ENCODE measurements at regions not wholly inside any gene's neighbourhood (a gene's known extent, or its start where the extent isn't known, plus 50 kb on each side); places are given as distances from the start of the nearest gene placed in this dataset.

- Histone ChIP-seq H3K27ac (ENCODE audit: low read length) (no peak overlapping the region), H3K4me2 (ENCODE audit: low read length) (no peak overlapping the region), H3K9me3 (ENCODE audit: low read length) (no peaks in the 10 kb centered on the region), H3K36me3 (ENCODE audit: low read depth, low read length) (no peaks in the 10 kb centered on the region), H2AFZ (ENCODE audit: low read length) (no peak overlapping the region), H3K27me3 (ENCODE audit: low read length) (no peaks in the 10 kb centered on the region), H3K4me3 (ENCODE audit: low read length) (no peak overlapping the region), H3K9ac (ENCODE audit: low read length) (no peak overlapping the region), H3K9me2 (replicated peaks; ENCODE audit: low read length) (no peaks in the 10 kb centered on the region), H3K79me2 (ENCODE audit: low read length) (no peaks in the 10 kb centered on the region), H3K4me1 (ENCODE audit: insufficient read depth, low read length) (no peaks in the 10 kb centered on the region), H4K20me1 (ENCODE audit: low read length) (no peaks in the 10 kb centered on the region), H3F3A (ENCODE audit: low read length, unreplicated experiment) (no peaks in the 10 kb centered on the region)
- ATAC-seq, result no peak
- POLR2A ChIA-PET (ENCODE audit: unreplicated experiment), result no interaction called here
- BruUV-seq (replicated peaks), result no TSS peak
- intact Hi-C loops (cut with micrococcal nuclease), result no loop called here
- CTCF ChIA-PET, result no interaction called here
- no peak for TF ChIP-seq EZH2phosphoT487 (IDR thresholded peaks at IDR 0.05; ENCODE audit: borderline replicate concordance, low read length)
- no peak for TF ChIP-seq CTCF (conservative IDR thresholded peaks at IDR 0.05; ENCODE audit: low read depth, low read length)
- no peak for TF ChIP-seq EZH2 (IDR thresholded peaks at IDR 0.05; ENCODE audit: low read length, unreplicated experiment)
- DNase-seq, result no peak
Measured at GRCh38 chr2:198710562-198710961, 747.2 kb downstream of the SATB2 start.

GRCh38 chr2:198706476-198707082 is 751.2 kb downstream of the SATB2 start:
- ATAC-seq (no peak), DNase-seq (no peak)
- TF ChIP-seq CTCF (conservative IDR thresholded peaks at IDR 0.05; ENCODE audit: low read depth, low read length) (no peak), EZH2phosphoT487 (IDR thresholded peaks at IDR 0.05; ENCODE audit: borderline replicate concordance, low read length) (no peak), EZH2 (IDR thresholded peaks at IDR 0.05; ENCODE audit: low read length, unreplicated experiment) (no peak)
- Histone ChIP-seq H3K4me2 (ENCODE audit: low read length) (no peak overlapping the region), H4K20me1 (ENCODE audit: low read length) (no peaks in the 10 kb centered on the region), H3K79me2 (ENCODE audit: low read length) (no peaks in the 10 kb centered on the region), H2AFZ (ENCODE audit: low read length) (no peak overlapping the region), H3K36me3 (ENCODE audit: low read depth, low read length) (no peaks in the 10 kb centered on the region), H3K27me3 (ENCODE audit: low read length) (no peaks in the 10 kb centered on the region), H3K27ac (ENCODE audit: low read length) (no peak overlapping the region), H3F3A (ENCODE audit: low read length, unreplicated experiment) (no peaks in the 10 kb centered on the region), H3K9me3 (ENCODE audit: low read length) (no peaks in the 10 kb centered on the region), H3K9me2 (replicated peaks; ENCODE audit: low read length) (no peaks in the 10 kb centered on the region), H3K9ac (ENCODE audit: low read length) (no peak overlapping the region), H3K4me3 (ENCODE audit: low read length) (no peak overlapping the region), H3K4me1 (ENCODE audit: insufficient read depth, low read length) (no peaks in the 10 kb centered on the region)
- intact Hi-C loops (cut with micrococcal nuclease), result no loop called here
- ChIA-PET CTCF (no interaction called here), POLR2A (ENCODE audit: unreplicated experiment) (no interaction called here)
- BruUV-seq (replicated peaks), result no TSS peak

- H3K79me2 ChIP-seq (ENCODE audit: low read length), result no peaks in the 10 kb centered on the region
- ATAC-seq (no peak), DNase-seq (no peak)
- H3K27me3 ChIP-seq (ENCODE audit: low read length), result no peaks in the 10 kb centered on the region
- H3K4me3 ChIP-seq (ENCODE audit: low read length), result no peak overlapping the region
- BruUV-seq (replicated peaks), result no TSS peak
- no peak overlapping the region for H3K9ac ChIP-seq (ENCODE audit: low read length)
- POLR2A ChIA-PET (ENCODE audit: unreplicated experiment), result no interaction called here
- no peaks in the 10 kb centered on the region for H3K36me3 ChIP-seq (ENCODE audit: low read depth, low read length)
- no peaks in the 10 kb centered on the region for H3K9me3 ChIP-seq (ENCODE audit: low read length)
- H3K9me2 ChIP-seq (replicated peaks; ENCODE audit: low read length), result no peaks in the 10 kb centered on the region
- intact Hi-C loops (cut with micrococcal nuclease), result no loop called here
- no peak overlapping the region for H3K4me2 ChIP-seq (ENCODE audit: low read length)
- H3K4me1 ChIP-seq (ENCODE audit: insufficient read depth, low read length), result no peaks in the 10 kb centered on the region
- CTCF ChIA-PET, result no interaction called here
- TF ChIP-seq CTCF (conservative IDR thresholded peaks at IDR 0.05; ENCODE audit: low read depth, low read length) (no peak), EZH2phosphoT487 (IDR thresholded peaks at IDR 0.05; ENCODE audit: borderline replicate concordance, low read length) (no peak), EZH2 (IDR thresholded peaks at IDR 0.05; ENCODE audit: low read length, unreplicated experiment) (no peak)
- H2AFZ ChIP-seq (ENCODE audit: low read length), result no peak overlapping the region
- no peaks in the 10 kb centered on the region for H4K20me1 ChIP-seq (ENCODE audit: low read length)
- H3K27ac ChIP-seq (ENCODE audit: low read length), result no peak overlapping the region
- no peaks in the 10 kb centered on the region for H3F3A ChIP-seq (ENCODE audit: low read length, unreplicated experiment)
Measured at GRCh38 chr2:198703281-198703680, 754.5 kb downstream of the SATB2 start.

All from PC-3 (cell line).